ENCODE measurements at regions not wholly inside any gene's neighbourhood (a gene's known extent, or its start where the extent isn't known, plus 50 kb on each side); places are given as distances from the start of the nearest gene placed in this dataset.

GRCh38 chr6:62367601-62368000 is 81.6 kb upstream of the KHDRBS2 start:
- H3K4me3 ChIP-seq (ENCODE audit: low read depth, low read length), result no peak overlapping the region
- TF ChIP-seq CTCF (IDR thresholded peaks at IDR 0.05; ENCODE audit: control insufficient read depth, extremely low read depth, insufficient read depth), result no peak
- no peak for DNase-seq (ENCODE audit: low read depth)

- TF ChIP-seq CTCF (IDR thresholded peaks at IDR 0.05; ENCODE audit: control insufficient read depth, extremely low read depth, insufficient read depth), result no peak
- DNase-seq (ENCODE audit: low read depth), result no peak
- H3K4me3 ChIP-seq (ENCODE audit: low read depth, low read length), result no peak overlapping the region
These were observed 76.1 kb upstream of the KHDRBS2 start for GRCh38 chr6:62362097-62362496.

GRCh38 chr6:62357835-62358234 is 71.8 kb upstream of the KHDRBS2 start:
- no peak overlapping the region for H3K4me3 ChIP-seq (ENCODE audit: low read depth, low read length)
- no peak for TF ChIP-seq CTCF (IDR thresholded peaks at IDR 0.05; ENCODE audit: control insufficient read depth, extremely low read depth, insufficient read depth)

GRCh38 chr6:62354261-62354660 is 68.2 kb upstream of the KHDRBS2 start:
- TF ChIP-seq CTCF (IDR thresholded peaks at IDR 0.05; ENCODE audit: control insufficient read depth, extremely low read depth, insufficient read depth), result no peak
- DNase-seq (ENCODE audit: low read depth), result no peak

More at GRCh38 chr6:62357835-62358234, 71.8 kb upstream of the KHDRBS2 start:
- DNase-seq (ENCODE audit: low read depth), result no peak

GRCh38 chr6:62345962-62346689 is 60.1 kb upstream of the KHDRBS2 start:
- DNase-seq (ENCODE audit: low read depth), result no peak
- H3K4me3 ChIP-seq (ENCODE audit: low read depth, low read length), result no peak overlapping the region
- no peak for TF ChIP-seq CTCF (IDR thresholded peaks at IDR 0.05; ENCODE audit: control insufficient read depth, extremely low read depth, insufficient read depth)

More at GRCh38 chr6:62354261-62354660, 68.2 kb upstream of the KHDRBS2 start:
- no peak overlapping the region for H3K4me3 ChIP-seq (ENCODE audit: low read depth, low read length)

GRCh38 chr6:62345446-62345845 is 59.4 kb upstream of the KHDRBS2 start:
- DNase-seq (ENCODE audit: low read depth), result no peak
- TF ChIP-seq CTCF (IDR thresholded peaks at IDR 0.05; ENCODE audit: control insufficient read depth, extremely low read depth, insufficient read depth), result no peak
- no peak overlapping the region for H3K4me3 ChIP-seq (ENCODE audit: low read depth, low read length)

- no peak for DNase-seq (ENCODE audit: low read depth)
- H3K4me3 ChIP-seq (ENCODE audit: low read depth, low read length), result no peak overlapping the region
- TF ChIP-seq CTCF (IDR thresholded peaks at IDR 0.05; ENCODE audit: control insufficient read depth, extremely low read depth, insufficient read depth), result no peak
These were observed 58.8 kb upstream of the KHDRBS2 start for GRCh38 chr6:62344850-62345249.
